IPS DF 19.7 (cell line): ENCODE measurements at regions not wholly inside any gene's neighbourhood (a gene's known extent, or its start where the extent isn't known, plus 50 kb on each side); places are given as distances from the start of the nearest gene placed in this dataset.

ENCODE experiments used
- DNase-seq: peaks from one replicate; pipeline ENCODE4 v3.0.0-alpha.2; 2013; ENCODE audit warnings: low read depth, low spot score

GRCh38 chr6:102670735-102671134 lies 1277.2 kb downstream of the GRIK2 start:
- DNase-seq, result no peak

- no peak for DNase-seq
Observed at GRCh38 chr6:102662851-102663250, 1269.3 kb downstream of the GRIK2 start.

GRCh38 chr6:102660303-102660702 lies 1266.8 kb downstream of the GRIK2 start:
- no peak for DNase-seq

- no peak for DNase-seq
Observed at GRCh38 chr6:102655823-102656222, 1262.3 kb downstream of the GRIK2 start.

GRCh38 chr6:102641426-102641825 lies 1247.9 kb downstream of the GRIK2 start:
- no peak for DNase-seq

GRCh38 chr6:102631921-102632320 lies 1238.4 kb downstream of the GRIK2 start:
- no peak for DNase-seq

GRCh38 chr6:102623201-102623600 lies 1229.7 kb downstream of the GRIK2 start:
- DNase-seq, result no peak

- no peak for DNase-seq
Observed at GRCh38 chr6:102619585-102619984, 1226.1 kb downstream of the GRIK2 start.

GRCh38 chr6:102582569-102582968 lies 1189.1 kb downstream of the GRIK2 start:
- DNase-seq, result no peak

GRCh38 chr6:102581378-102582124 lies 1188.0 kb downstream of the GRIK2 start:
- no peak for DNase-seq

- DNase-seq, result no peak
Observed at GRCh38 chr6:102571236-102571908, 1177.9 kb downstream of the GRIK2 start.

GRCh38 chr6:102562713-102563112 lies 1169.2 kb downstream of the GRIK2 start:
- no peak for DNase-seq

GRCh38 chr6:102553214-102553613 lies 1159.7 kb downstream of the GRIK2 start:
- DNase-seq, result no peak

GRCh38 chr6:102549221-102549874 lies 1155.8 kb downstream of the GRIK2 start:
- no peak for DNase-seq

GRCh38 chr6:102525336-102525735 lies 1131.8 kb downstream of the GRIK2 start:
- no peak for DNase-seq

GRCh38 chr6:102520966-102521365 lies 1127.5 kb downstream of the GRIK2 start:
- no peak for DNase-seq

GRCh38 chr6:102517506-102517905 lies 1124.0 kb downstream of the GRIK2 start:
- DNase-seq, result no peak

GRCh38 chr6:102501615-102502014 lies 1108.1 kb downstream of the GRIK2 start:
- no peak for DNase-seq

- no peak for DNase-seq
Observed at GRCh38 chr6:102494808-102495207, 1101.3 kb downstream of the GRIK2 start.

GRCh38 chr6:102493485-102493884 lies 1100.0 kb downstream of the GRIK2 start:
- no peak for DNase-seq

- no peak for DNase-seq
Observed at GRCh38 chr6:102488729-102489128, 1095.2 kb downstream of the GRIK2 start.

GRCh38 chr6:102485480-102485879 lies 1092.0 kb downstream of the GRIK2 start:
- DNase-seq, result no peak
